Body of pancreas (tissue), 4 donors: ENCODE measurements at regions not wholly inside any gene's neighbourhood (a gene's known extent, or its start where the extent isn't known, plus 50 kb on each side); places are given as distances from the start of the nearest gene placed in this dataset.

Experiments used
- ATAC-seq: fragments of 150-250 bp; one replicate; pipeline ENCODE4 v1.9.1; 2016
- DNase-seq, 4 donors: peaks; one replicate each; pipeline ENCODE4 v3.0.0-alpha.2; 2019
- H3K27ac ChIP-seq, 4 donors: fragments of 200-600 bp; sonication (generic); 1 replicate in 3 of 4; 2 replicates in 1 of 4; pipeline versions ENCODE4 v1.5.1 to v1.6.1; 2016 to 2019; ENCODE audit warnings: mild to moderate bottlenecking in 1 of 4, mixed read lengths in 1 of 4, moderate library complexity in 1 of 4
- H3K27me3 ChIP-seq, 2 donors: fragments of 200-600 bp; sonication (generic); one replicate each; pipeline ENCODE4 v1.6.0; 2016; ENCODE audit warnings: mild to moderate bottlenecking in 1 of 2
- H3K36me3 ChIP-seq, 2 donors: fragments of 200-600 bp; sonication (generic); replicated peaks in 1 of 2; 2 replicates each; pipeline ENCODE4 v1.5.1; 2016; ENCODE audit warnings: low read depth in 2 of 2; ENCODE audit not compliant: insufficient read depth in 1 of 2
- H3K4me1 ChIP-seq: fragments of 200-600 bp; sonication (generic); one replicate; pipeline ENCODE4 v1.6.0; 2016
- H3K4me3 ChIP-seq, 2 donors: fragments of 200-600 bp; sonication (generic); 1 replicate in 1 of 2; 2 replicates in 1 of 2; pipeline ENCODE4 v1.5.1; 2016 to 2019
- H3K9me3 ChIP-seq, 3 donors: fragments of 200-600 bp; sonication (generic); 1 replicate in 2 of 3; 2 replicates in 1 of 3; pipeline ENCODE4 v1.5.1; 2016
- CTCF ChIP-seq, 7 experiments: fragments of 450-650 bp in 4 of 7; fragments of 200-600 bp in 3 of 7; sonication (generic) in 3 of 7; IDR thresholded peaks; one replicate each; pipeline ENCODE4 v1.5.1; 2016 to 2019; ENCODE audit warnings: antibody characterized with exemption in 7 of 7
- POLR2A ChIP-seq, 3 donors: fragments of 450-650 bp; IDR thresholded peaks; one replicate each; pipeline ENCODE4 v1.6.1; 2016; ENCODE audit warnings: antibody characterized with exemption in 3 of 3, mild to moderate bottlenecking in 2 of 3
- WGBS, 2 donors: methylation state at CpG; one replicate each; pipeline ENCODE4 v1.1.5; 2017; 5-methylcytosine and 5-hydroxymethylcytosine counted together
- intact Hi-C: fragments of 100-400 bp; cut with DNase I; formaldehyde crosslinking; loops from one replicate; pipeline ENCODE4 v1.15.1; 2023

DNA sequence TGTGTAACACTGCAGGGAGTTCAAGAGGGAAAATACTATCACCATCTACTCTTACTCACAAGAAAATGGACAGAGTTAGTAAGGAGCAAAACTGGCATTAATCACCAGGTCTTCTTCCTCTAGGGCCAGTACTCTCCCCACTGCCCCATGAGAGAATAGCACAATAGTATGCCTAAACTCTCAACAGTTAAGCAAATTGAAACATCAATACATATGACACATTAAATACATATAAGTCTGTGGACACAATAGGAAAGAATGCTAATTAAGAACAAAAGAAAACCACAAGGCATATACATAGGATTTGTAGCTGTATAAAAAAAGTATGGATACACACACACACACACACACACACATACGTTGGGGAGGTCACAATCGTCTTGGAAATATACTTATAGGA is 197.9 kb upstream of the BDNF start:
- ATAC-seq (no peak), DNase-seq (no peak)
- TF ChIP-seq POLR2A (IDR thresholded peaks at IDR 0.05) = no peak
- TF ChIP-seq CTCF (IDR thresholded peaks at IDR 0.05) = no peak
- 53 to 83% methylated on average over 2 of the region's 2 CpGs for WGBS, 2 donors
- no peak overlapping the region for H3K4me3 ChIP-seq
- no peaks in the 10 kb centered on the region for H3K4me1 ChIP-seq
- no peaks in the 10 kb centered on the region for H3K36me3 ChIP-seq
- intact Hi-C loops = no loop called here
- H3K27ac ChIP-seq = no peak overlapping the region
- no peaks in the 10 kb centered on the region for H3K27me3 ChIP-seq
- no peaks in the 10 kb centered on the region for H3K9me3 ChIP-seq

GRCh38 chr11:27896096-27896495 is 195.8 kb upstream of the BDNF start:
- TF ChIP-seq CTCF (IDR thresholded peaks at IDR 0.05) (no peak), POLR2A (IDR thresholded peaks at IDR 0.05) (no peak)
- no peak overlapping the region for H3K27ac ChIP-seq
- intact Hi-C loops = no loop called here

GRCh38 chr11:27894552-27894951 is 194.3 kb upstream of the BDNF start:
- ATAC-seq (no peak), DNase-seq (no peak)
- TF ChIP-seq CTCF (IDR thresholded peaks at IDR 0.05) (no peak), POLR2A (IDR thresholded peaks at IDR 0.05) (no peak)
- intact Hi-C loops = no loop called here
- Histone ChIP-seq H3K4me3 (no peak overlapping the region), H3K27ac (no peak overlapping the region), H3K27me3 (no peaks in the 10 kb centered on the region), H3K4me1 (no peaks in the 10 kb centered on the region), H3K36me3 (no peaks in the 10 kb centered on the region), H3K9me3 (no peaks in the 10 kb centered on the region)
- 44 to 48% methylated on average over 4 of the region's 4 CpGs for WGBS, 2 donors

More at GRCh38 chr11:27896096-27896495, 195.8 kb upstream of the BDNF start:
- no peaks in the 10 kb centered on the region for H3K4me1 ChIP-seq
- H3K4me3 ChIP-seq = no peak overlapping the region
- ATAC-seq (no peak), DNase-seq (no peak)
- no peaks in the 10 kb centered on the region for H3K9me3 ChIP-seq
- H3K27me3 ChIP-seq = no peaks in the 10 kb centered on the region
- no peaks in the 10 kb centered on the region for H3K36me3 ChIP-seq

DNA sequence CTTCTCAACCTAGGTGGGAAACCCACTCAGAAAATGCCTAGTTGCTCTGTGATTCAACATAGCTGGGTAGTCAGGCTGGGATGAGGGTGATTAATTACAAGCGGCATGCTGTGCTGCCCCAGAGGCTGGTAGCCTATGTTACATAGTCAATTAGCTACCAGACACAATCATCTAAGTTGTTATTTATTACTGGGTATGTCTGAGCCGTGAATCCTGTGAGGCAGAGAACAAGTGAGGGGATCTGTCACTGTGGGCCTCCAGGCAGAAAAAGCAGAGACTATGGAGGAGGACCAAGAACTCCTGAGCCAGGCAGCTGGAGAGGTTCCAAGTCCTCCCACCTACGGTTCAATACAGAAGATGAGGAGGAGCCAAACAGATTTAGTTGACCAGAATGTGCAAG is 186.6 kb upstream of the BDNF start:
- no peak overlapping the region for H3K4me3 ChIP-seq
- no peak overlapping the region for H3K27ac ChIP-seq
- WGBS, 2 donors = 32 to 66% methylated on average over 3 of the region's 3 CpGs
- no peak for DNase-seq
- H3K27me3 ChIP-seq = no peaks in the 10 kb centered on the region
- H3K9me3 ChIP-seq = no peaks in the 10 kb centered on the region
- no peak for TF ChIP-seq POLR2A (IDR thresholded peaks at IDR 0.05)
- no peak for TF ChIP-seq CTCF (IDR thresholded peaks at IDR 0.05)
- no peaks in the 10 kb centered on the region for H3K36me3 ChIP-seq
- intact Hi-C loops = no loop called here
- no peak for ATAC-seq
- H3K4me1 ChIP-seq = no peaks in the 10 kb centered on the region

DNA sequence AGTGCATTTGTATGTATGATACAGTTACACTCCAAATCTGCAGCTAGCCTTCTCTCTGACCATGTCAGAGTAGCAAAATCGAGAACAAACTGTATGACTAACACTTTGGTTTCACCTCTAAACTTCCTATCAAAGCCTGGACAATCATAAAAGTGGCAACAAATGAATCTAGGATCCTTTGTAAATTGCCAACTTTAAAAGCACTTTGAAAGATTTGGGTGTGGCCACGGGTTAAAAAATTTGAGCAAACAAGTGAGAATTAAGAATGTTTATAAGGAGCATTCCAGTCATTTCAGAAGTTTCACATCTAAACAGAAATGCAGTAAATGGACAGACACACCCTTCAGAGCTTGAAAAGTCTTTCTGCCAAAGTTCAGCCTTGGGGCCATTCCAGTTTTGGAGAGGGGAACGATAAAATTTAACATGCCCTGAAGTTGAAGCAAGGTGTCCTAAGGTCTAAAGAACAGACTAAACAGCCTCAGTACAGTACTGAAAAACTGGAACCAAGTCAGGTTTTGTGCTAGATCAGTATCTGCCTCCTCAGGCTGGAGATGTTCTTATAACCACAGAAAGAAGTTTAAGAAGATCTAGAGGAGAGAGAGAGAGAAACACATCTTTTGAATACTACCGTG is 181.9 kb upstream of the BDNF start:
- intact Hi-C loops = no loop called here
- H3K27ac ChIP-seq = no peak overlapping the region
- TF ChIP-seq POLR2A (IDR thresholded peaks at IDR 0.05) = no peak
- no peak for TF ChIP-seq CTCF (IDR thresholded peaks at IDR 0.05)
- H3K27me3 ChIP-seq = no peaks in the 10 kb centered on the region
- no peaks in the 10 kb centered on the region for H3K9me3 ChIP-seq
- H3K4me3 ChIP-seq = no peak overlapping the region
- DNase-seq = no peak
- ATAC-seq = no peak
- H3K36me3 ChIP-seq = no peaks in the 10 kb centered on the region
- no peaks in the 10 kb centered on the region for H3K4me1 ChIP-seq
- 70 to 73% methylated on average over 4 of the region's 4 CpGs for WGBS, 2 donors
